ENCODE measurements at regions not wholly inside any gene's neighbourhood (a gene's known extent, or its start where the extent isn't known, plus 50 kb on each side); places are given as distances from the start of the nearest gene placed in this dataset.

DNA sequence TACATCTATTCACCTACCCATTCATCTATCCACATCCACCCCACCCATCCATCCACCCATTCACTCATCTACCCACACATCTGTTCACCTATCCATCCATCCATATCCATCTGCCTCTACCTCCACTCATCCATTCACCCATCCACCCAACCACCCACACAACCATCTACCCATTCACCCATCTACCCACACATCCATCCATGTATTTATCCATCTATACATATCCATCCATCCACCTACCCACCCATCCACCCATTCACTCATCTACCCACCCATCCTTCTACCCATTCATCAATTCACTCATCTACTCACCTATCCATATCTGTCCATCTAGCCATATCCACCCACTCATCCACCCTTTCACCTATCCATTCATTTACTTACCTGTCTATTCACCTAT is 187.6 kb downstream of the ASB1 start:
- TF ChIP-seq, protein P1, sequence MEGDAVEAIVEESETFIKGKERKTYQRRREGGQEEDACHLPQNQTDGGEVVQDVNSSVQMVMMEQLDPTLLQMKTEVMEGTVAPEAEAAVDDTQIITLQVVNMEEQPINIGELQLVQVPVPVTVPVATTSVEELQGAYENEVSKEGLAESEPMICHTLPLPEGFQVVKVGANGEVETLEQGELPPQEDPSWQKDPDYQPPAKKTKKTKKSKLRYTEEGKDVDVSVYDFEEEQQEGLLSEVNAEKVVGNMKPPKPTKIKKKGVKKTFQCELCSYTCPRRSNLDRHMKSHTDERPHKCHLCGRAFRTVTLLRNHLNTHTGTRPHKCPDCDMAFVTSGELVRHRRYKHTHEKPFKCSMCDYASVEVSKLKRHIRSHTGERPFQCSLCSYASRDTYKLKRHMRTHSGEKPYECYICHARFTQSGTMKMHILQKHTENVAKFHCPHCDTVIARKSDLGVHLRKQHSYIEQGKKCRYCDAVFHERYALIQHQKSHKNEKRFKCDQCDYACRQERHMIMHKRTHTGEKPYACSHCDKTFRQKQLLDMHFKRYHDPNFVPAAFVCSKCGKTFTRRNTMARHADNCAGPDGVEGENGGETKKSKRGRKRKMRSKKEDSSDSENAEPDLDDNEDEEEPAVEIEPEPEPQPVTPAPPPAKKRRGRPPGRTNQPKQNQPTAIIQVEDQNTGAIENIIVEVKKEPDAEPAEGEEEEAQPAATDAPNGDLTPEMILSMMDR (IDR thresholded peaks at IDR 0.05) = no peak
- TF ChIP-seq EZH2 (IDR thresholded peaks at IDR 0.05; ENCODE audit: borderline replicate concordance, insufficient read depth, low read depth, low read length, poor library complexity, severe bottlenecking) = no peak

Measured in B cell (primary cell).